HG03103 (cell line): ENCODE measurements at regions not wholly inside any gene's neighbourhood (a gene's known extent, or its start where the extent isn't known, plus 50 kb on each side); places are given as distances from the start of the nearest gene placed in this dataset.

Experiments
- ATAC-seq: cut with Tn5 transposase; IDR thresholded peaks from one replicate; pipeline ENCODE4 v1.9.1; 2021; ENCODE audit warnings: low read depth; ENCODE audit not compliant: unreplicated experiment

GRCh38 chr6:19749722-19750121, 87.4 kb upstream of the ID4 start:
- no peak for ATAC-seq

GRCh38 chr6:19752746-19753145, 84.4 kb upstream of the ID4 start:
- no peak for ATAC-seq

GRCh38 chr6:19753826-19754225, 83.3 kb upstream of the ID4 start:
- ATAC-seq: no peak

GRCh38 chr6:19754686-19755085, 82.5 kb upstream of the ID4 start:
- ATAC-seq: no peak

- no peak for ATAC-seq
Measured at GRCh38 chr6:19755181-19755580, 82.0 kb upstream of the ID4 start.

GRCh38 chr6:19757036-19757435, 80.1 kb upstream of the ID4 start:
- no peak for ATAC-seq

GRCh38 chr6:19759117-19759880, 77.9 kb upstream of the ID4 start:
- ATAC-seq: no peak

- ATAC-seq: no peak
Measured at GRCh38 chr6:19761121-19761520, 76.0 kb upstream of the ID4 start.

- no peak for ATAC-seq
Measured at GRCh38 chr6:19771753-19772336, 65.3 kb upstream of the ID4 start.

GRCh38 chr6:19772891-19773290, 64.3 kb upstream of the ID4 start:
- no peak for ATAC-seq

GRCh38 chr6:19781269-19781668, 55.9 kb upstream of the ID4 start:
- no peak for ATAC-seq

- no peak for ATAC-seq
Measured at GRCh38 chr6:19782588-19782987, 54.6 kb upstream of the ID4 start.
